HepG2 (cell line): ENCODE measurements at regions not wholly inside any gene's neighbourhood (a gene's known extent, or its start where the extent isn't known, plus 50 kb on each side); places are given as distances from the start of the nearest gene placed in this dataset.

Source experiments
- ATAC-seq: fragments of 200-7000 bp; cut with Tn5 transposase; 3 replicates; pipeline ENCODE4 v1.9.1; 2020; ENCODE audit warnings: mild to moderate bottlenecking, moderate library complexity
- BruUV-seq: library from RNA; stranded (reverse); fragments of 400-500 nt; replicated peaks from 2 replicates; lab custom pipeline; 2021; lab: Mats Ljungman, UMichigan
- CTCF ChIA-PET: fragments of 300-600 bp; formaldehyde crosslinking; extraction: SDS; loops from one replicate; lab custom pipeline; 2021; ENCODE audit warnings: low total read pairs, inconsistent platforms, low intra/inter-chr PET ratio; lab: Yijun Ruan, JAX
- POLR2A ChIA-PET: fragments of 350-600 bp; sonication (Branson Sonifier 250); formaldehyde crosslinking; loops from one replicate; lab custom pipeline; 2020; ENCODE audit warnings: antibody characterized with exemption, inconsistent platforms; lab: Yijun Ruan, JAX
- DNase-seq: peaks from one replicate; pipeline ENCODE4 v3.0.0-alpha.2; 2015; ENCODE audit warnings: low spot score
- FAIRE-seq: peaks from 3 replicates; lab custom pipeline; 2011; peaks lifted over from hg19 to GRCh38; lab: Jason Lieb, UNC
- H2AFZ ChIP-seq: one replicate; pipeline ENCODE4 v1.6.1; 2011; ENCODE audit warnings: low read length, inconsistent platforms
- H3K27ac ChIP-seq: fragments of 300-600 bp; 3 replicates; pipeline ENCODE4 v1.8.0; 2011; ENCODE audit warnings: mixed run types, mild to moderate bottlenecking, mixed read lengths, low read length, inconsistent platforms; ENCODE audit not compliant: insufficient read depth; ENCODE audit errors: extremely low read length
- H3K27me3 ChIP-seq, 2 experiments: fragments of 200-600 bp in 1 of 2; 2 replicates in 1 of 2; 3 replicates in 1 of 2; pipeline versions ENCODE4 v1.6.0 to v1.8.0; 2011; ENCODE audit warnings: low read length in 2 of 2, mild to moderate bottlenecking in 2 of 2, moderate library complexity in 2 of 2, inconsistent platforms in 1 of 2; ENCODE audit not compliant: insufficient read depth in 2 of 2, control insufficient read depth in 1 of 2
- H3K36me3 ChIP-seq, 2 experiments: fragments of 200-600 bp in 1 of 2; replicated peaks in 1 of 2; 2 replicates in 1 of 2; 3 replicates in 1 of 2; pipeline versions ENCODE4 v1.5.1 to v1.8.0; 2011; ENCODE audit warnings: low read length in 2 of 2, inconsistent platforms in 1 of 2; ENCODE audit not compliant: insufficient read depth in 2 of 2, control insufficient read depth in 1 of 2
- H3K4me1 ChIP-seq: 2 replicates; pipeline ENCODE4 v1.5.1; 2012; ENCODE audit warnings: low read length, inconsistent platforms; ENCODE audit not compliant: insufficient read depth
- H3K4me2 ChIP-seq: 2 replicates; pipeline ENCODE4 v1.6.0; 2011; ENCODE audit warnings: low read depth, low read length, inconsistent platforms
- H3K4me3 ChIP-seq, 3 experiments: fragments of 200-600 bp in 1 of 3; sonication (generic), shearing (Covaris generic) in 1 of 3; replicated peaks in 1 of 3; 2 replicates each; pipeline ENCODE4 v1.5.1; 2011 to 2016; ENCODE audit warnings: low read length in 3 of 3, inconsistent platforms in 2 of 3, low read depth in 2 of 3, mild to moderate bottlenecking in 2 of 3, control low read depth in 1 of 3, mixed read lengths in 1 of 3; ENCODE audit not compliant: insufficient read depth in 1 of 3
- H3K79me2 ChIP-seq: one replicate; pipeline ENCODE4 v1.6.1; 2011; ENCODE audit warnings: low read length, inconsistent platforms; ENCODE audit not compliant: insufficient read depth
- H3K9ac ChIP-seq: 2 replicates; pipeline ENCODE4 v1.6.0; 2011; ENCODE audit warnings: mild to moderate bottlenecking, low read depth, low read length, inconsistent platforms; ENCODE audit not compliant: insufficient read depth
- H3K9me3 ChIP-seq: 2 replicates; pipeline ENCODE4 v1.5.1; 2012; ENCODE audit warnings: mild to moderate bottlenecking, low read length
- H4K20me1 ChIP-seq: 2 replicates; pipeline ENCODE4 v1.6.0; 2011; ENCODE audit warnings: inconsistent platforms, mild to moderate bottlenecking, low read length, moderate library complexity; ENCODE audit not compliant: insufficient read depth
- AGO1 ChIP-seq: fragments of 200-400 bp; formaldehyde crosslinking; IDR thresholded peaks from 2 replicates; pipeline ENCODE4 v1.6.1; 2017; ENCODE audit warnings: mild to moderate bottlenecking, low read depth, low read length, moderate library complexity; ENCODE audit not compliant: poor library complexity, severe bottlenecking
- ARNTL ChIP-seq: sonication (generic); formaldehyde crosslinking; IDR thresholded peaks from 2 replicates; pipeline ENCODE4 v1.4.0; 2020; ENCODE audit warnings: mild to moderate bottlenecking, missing genetic modification reagents
- GLI4 ChIP-seq: sonication (generic); formaldehyde crosslinking; IDR thresholded peaks from 2 replicates; pipeline ENCODE4 v1.5.1; 2020; ENCODE audit warnings: missing genetic modification reagents, mild to moderate bottlenecking, moderate library complexity, borderline replicate concordance
- MTA1 ChIP-seq: sonication (generic); formaldehyde crosslinking; IDR thresholded peaks from 2 replicates; pipeline ENCODE4 v1.4.0; 2020; ENCODE audit warnings: missing genetic modification reagents, mild to moderate bottlenecking, borderline replicate concordance
- MYNN ChIP-seq: sonication (generic); formaldehyde crosslinking; IDR thresholded peaks from 2 replicates; pipeline ENCODE4 v1.4.0; 2020; ENCODE audit warnings: mild to moderate bottlenecking, low read depth, missing genetic modification reagents
- PHF5A ChIP-seq: IDR thresholded peaks from one replicate; pipeline ENCODE4 v1.6.1; 2018; ENCODE audit warnings: low read depth, missing genetic modification reagents; ENCODE audit not compliant: unreplicated experiment
- RBFOX2 ChIP-seq: fragments of 200-400 bp; formaldehyde crosslinking; IDR thresholded peaks from 2 replicates; pipeline ENCODE4 v1.6.1; 2017; ENCODE audit warnings: low read depth, mild to moderate bottlenecking, low read length
- THYN1 ChIP-seq: sonication (generic); formaldehyde crosslinking; IDR thresholded peaks from 2 replicates; pipeline ENCODE4 v1.8.1; 2023; ENCODE audit warnings: low read depth, mild to moderate bottlenecking, moderate library complexity, missing genetic modification reagents, borderline replicate concordance
- TRIM24 ChIP-seq: sonication (generic); formaldehyde crosslinking; IDR thresholded peaks from 2 replicates; pipeline ENCODE4 v1.8.0; 2022; ENCODE audit warnings: mild to moderate bottlenecking, missing genetic modification reagents
- ZNF317 ChIP-seq: sonication (generic); formaldehyde crosslinking; IDR thresholded peaks from 2 replicates; pipeline ENCODE4 v1.5.0; 2020; ENCODE audit warnings: mild to moderate bottlenecking, missing genetic modification reagents
- ZNF451 ChIP-seq: sonication (generic); formaldehyde crosslinking; IDR thresholded peaks from 2 replicates; pipeline ENCODE4 v1.5.0; 2020; ENCODE audit warnings: mild to moderate bottlenecking, missing genetic modification reagents
- ZNF484 ChIP-seq: sonication (generic); formaldehyde crosslinking; IDR thresholded peaks from 2 replicates; pipeline ENCODE4 v1.5.1; 2020; ENCODE audit warnings: mild to moderate bottlenecking, low read depth, missing genetic modification reagents, borderline replicate concordance
- ZNF660 ChIP-seq: sonication (generic); formaldehyde crosslinking; IDR thresholded peaks from 2 replicates; pipeline ENCODE4 v1.5.1; 2020; ENCODE audit warnings: mild to moderate bottlenecking, low read depth, missing genetic modification reagents, borderline replicate concordance
- ZNF841 ChIP-seq: sonication (generic); formaldehyde crosslinking; IDR thresholded peaks from 2 replicates; pipeline ENCODE4 v1.8.1; 2023; ENCODE audit warnings: missing genetic modification reagents, borderline replicate concordance
- ZSCAN22 ChIP-seq: sonication (generic); formaldehyde crosslinking; IDR thresholded peaks from 2 replicates; pipeline ENCODE4 v1.4.0; 2020; ENCODE audit warnings: mild to moderate bottlenecking, missing genetic modification reagents
- WGBS: methylation state at CpG from one replicate; pipeline ENCODE4 v1.1.6; 2017; ENCODE audit warnings: low lambda C conversion rate; 5-methylcytosine and 5-hydroxymethylcytosine counted together
- in situ Hi-C: cut with HindIII; loops from 2 replicates; pipeline ENCODE4 v1.10.0; 2017; ENCODE audit warnings: low pct_unique_long_range_greater_than_20kb; ENCODE audit not compliant: extremely low pct_ligation_motif_present
- intact Hi-C: fragments of 100-400 bp; cut with micrococcal nuclease; formaldehyde crosslinking; loops from one replicate; pipeline ENCODE4 v1.10.0; 2022; ENCODE audit not compliant: unreplicated experiment
- TF ChIP-seq, protein P1 (sequence below): sonication (generic); formaldehyde crosslinking; IDR thresholded peaks from 2 replicates; pipeline ENCODE4 v1.4.0; 2020; ENCODE audit warnings: missing genetic modification reagents
- TF ChIP-seq, protein P2 (sequence below): sonication (generic); formaldehyde crosslinking; IDR thresholded peaks from 2 replicates; pipeline ENCODE4 v1.5.0; 2020; ENCODE audit warnings: missing genetic modification reagents
- TF ChIP-seq, protein P3 (sequence below): sonication (generic); formaldehyde crosslinking; IDR thresholded peaks from 2 replicates; pipeline ENCODE4 v1.5.1; 2020; ENCODE audit warnings: mild to moderate bottlenecking, missing genetic modification reagents, moderate library complexity

DNA sequence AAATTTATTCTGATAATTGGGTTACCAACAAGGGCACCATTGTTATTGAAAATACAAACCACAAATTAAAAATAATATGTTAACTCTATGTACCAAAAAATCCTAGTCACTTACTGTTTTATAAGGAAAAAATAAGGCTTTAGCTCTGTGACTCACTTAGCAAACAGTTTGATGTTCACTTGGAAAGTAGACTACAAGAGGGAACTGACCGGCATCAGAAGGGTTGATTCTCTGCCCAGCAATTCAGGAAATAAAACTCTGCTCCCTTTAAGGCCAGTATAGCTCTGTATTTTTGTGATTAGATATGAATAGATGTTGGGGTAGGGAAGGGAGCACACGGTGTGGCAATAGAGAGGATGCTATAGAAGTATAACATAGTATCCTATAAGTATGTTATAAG is 671.3 kb downstream of the LRRC70 start:
- H4K20me1 ChIP-seq, result no peaks in the 10 kb centered on the region
- WGBS, result 0% methylated on average over 2 of the region's 2 CpGs
- no TSS peak for BruUV-seq
- no peaks in the 10 kb centered on the region for H3K36me3 ChIP-seq
- POLR2A ChIA-PET, result no interaction called here
- intact Hi-C loops, result no loop called here
- H3K79me2 ChIP-seq, result no peaks in the 10 kb centered on the region
- no peak overlapping the region for H2AFZ ChIP-seq
- H3K9me3 ChIP-seq, result no peaks in the 10 kb centered on the region
- no peak for ATAC-seq
- DNase-seq, result no peak
- no peak overlapping the region for H3K27ac ChIP-seq
- no peak overlapping the region for H3K4me2 ChIP-seq
- H3K9ac ChIP-seq, result no peak overlapping the region
- no peak overlapping the region for H3K4me3 ChIP-seq
- CTCF ChIA-PET, result no interaction called here
- FAIRE-seq, result no peak
- H3K27me3 ChIP-seq, result no peaks in the 10 kb centered on the region
- in situ Hi-C loops, result no loop called here
- H3K4me1 ChIP-seq, result peaks cover 6% of the 10 kb centered on the region; the same call in 1 of the 2 replicates
- TF ChIP-seq, protein P1, sequence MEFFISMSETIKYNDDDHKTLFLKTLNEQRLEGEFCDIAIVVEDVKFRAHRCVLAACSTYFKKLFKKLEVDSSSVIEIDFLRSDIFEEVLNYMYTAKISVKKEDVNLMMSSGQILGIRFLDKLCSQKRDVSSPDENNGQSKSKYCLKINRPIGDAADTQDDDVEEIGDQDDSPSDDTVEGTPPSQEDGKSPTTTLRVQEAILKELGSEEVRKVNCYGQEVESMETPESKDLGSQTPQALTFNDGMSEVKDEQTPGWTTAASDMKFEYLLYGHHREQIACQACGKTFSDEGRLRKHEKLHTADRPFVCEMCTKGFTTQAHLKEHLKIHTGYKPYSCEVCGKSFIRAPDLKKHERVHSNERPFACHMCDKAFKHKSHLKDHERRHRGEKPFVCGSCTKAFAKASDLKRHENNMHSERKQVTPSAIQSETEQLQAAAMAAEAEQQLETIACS (CRISPR knock-in tag), result no peak
- TF ChIP-seq ZNF451 (CRISPR knock-in tag) (no peak), ZSCAN22 (CRISPR knock-in tag) (no peak), MTA1 (CRISPR knock-in tag) (no peak), THYN1 (CRISPR knock-in tag) (no peak), ZNF841 (no peak)
- TF ChIP-seq, protein P2, sequence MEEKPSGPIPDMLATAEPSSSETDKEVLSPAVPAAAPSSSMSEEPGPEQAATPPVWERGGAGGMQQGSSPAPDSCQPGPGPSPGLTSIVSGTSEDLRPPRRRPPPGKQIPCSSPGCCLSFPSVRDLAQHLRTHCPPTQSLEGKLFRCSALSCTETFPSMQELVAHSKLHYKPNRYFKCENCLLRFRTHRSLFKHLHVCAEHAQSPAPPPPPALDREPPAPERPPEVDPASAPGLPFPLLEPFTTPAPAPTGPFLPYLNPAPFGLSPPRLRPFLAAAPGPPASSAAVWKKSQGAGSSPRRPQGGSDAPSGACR (CRISPR knock-in tag), result no peak
- TF ChIP-seq, all 625 proteins: peak for 0

DNA sequence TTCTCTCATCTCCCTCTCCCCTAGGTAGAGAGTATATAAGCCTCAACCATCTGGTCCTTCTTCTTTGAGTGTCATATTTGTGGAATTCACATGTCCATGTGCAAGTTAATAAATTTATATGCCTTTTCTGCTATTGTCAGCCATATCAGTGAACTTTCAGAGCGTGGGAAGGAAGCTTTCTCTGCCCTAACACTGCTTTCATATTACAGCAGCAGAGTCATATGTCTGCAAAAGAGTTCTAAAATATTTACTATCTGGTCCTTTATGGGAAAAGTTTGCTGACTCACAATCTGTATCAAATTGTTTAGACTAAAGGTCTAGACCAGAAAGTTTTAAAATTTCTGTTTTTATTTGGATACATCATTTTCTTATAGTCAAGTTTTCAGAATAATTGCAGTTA is 669.0 kb downstream of the LRRC70 start:
- CTCF ChIA-PET, result no interaction called here
- TF ChIP-seq AGO1, result no peak
- TF ChIP-seq PHF5A (CRISPR knock-in tag), result no peak
- TF ChIP-seq ARNTL (CRISPR knock-in tag), result no peak
- TF ChIP-seq, protein P3, sequence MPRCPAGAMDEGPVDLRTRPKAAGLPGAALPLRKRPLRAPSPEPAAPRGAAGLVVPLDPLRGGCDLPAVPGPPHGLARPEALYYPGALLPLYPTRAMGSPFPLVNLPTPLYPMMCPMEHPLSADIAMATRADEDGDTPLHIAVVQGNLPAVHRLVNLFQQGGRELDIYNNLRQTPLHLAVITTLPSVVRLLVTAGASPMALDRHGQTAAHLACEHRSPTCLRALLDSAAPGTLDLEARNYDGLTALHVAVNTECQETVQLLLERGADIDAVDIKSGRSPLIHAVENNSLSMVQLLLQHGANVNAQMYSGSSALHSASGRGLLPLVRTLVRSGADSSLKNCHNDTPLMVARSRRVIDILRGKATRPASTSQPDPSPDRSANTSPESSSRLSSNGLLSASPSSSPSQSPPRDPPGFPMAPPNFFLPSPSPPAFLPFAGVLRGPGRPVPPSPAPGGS (CRISPR knock-in tag), result no peak
- no peak for TF ChIP-seq TRIM24 (CRISPR knock-in tag)
- no peak for TF ChIP-seq GLI4
- TF ChIP-seq MYNN (CRISPR knock-in tag), result no peak
- no peak for TF ChIP-seq ZNF660 (CRISPR knock-in tag)
- TF ChIP-seq RBFOX2, result no peak
- no peak for TF ChIP-seq ZNF317 (CRISPR knock-in tag)
- no peak for TF ChIP-seq ZNF484 (CRISPR knock-in tag)

More for the DNA sequence above, 669.0 kb downstream of the LRRC70 start:
- H3K27ac ChIP-seq, result no peak overlapping the region
- H3K9ac ChIP-seq, result no peak overlapping the region
- H3K79me2 ChIP-seq, result no peaks in the 10 kb centered on the region
- no peak overlapping the region for H3K4me3 ChIP-seq
- no peak for DNase-seq
- BruUV-seq, result no TSS peak
- intact Hi-C loops, result no loop called here
- H3K27me3 ChIP-seq, result no peaks in the 10 kb centered on the region
- in situ Hi-C loops, result no loop called here
- H4K20me1 ChIP-seq, result no peaks in the 10 kb centered on the region
- no peaks in the 10 kb centered on the region for H3K9me3 ChIP-seq
- 0% methylated on average over 1 of the region's 1 CpG for WGBS
- H3K36me3 ChIP-seq, result no peaks in the 10 kb centered on the region
- no peak overlapping the region for H3K4me2 ChIP-seq
- POLR2A ChIA-PET, result no interaction called here
- no peak for ATAC-seq
- no peak for FAIRE-seq
- peaks cover 6% of the 10 kb centered on the region; the same call in 1 of the 2 replicates for H3K4me1 ChIP-seq
- no peak overlapping the region for H2AFZ ChIP-seq
